ENCODE measurements at regions not wholly inside any gene's neighbourhood (a gene's known extent, or its start where the extent isn't known, plus 50 kb on each side); places are given as distances from the start of the nearest gene placed in this dataset.
"Not testable (repeated sequence)": the region's sequence is repeated elsewhere in the genome, so short reads cannot be mapped to it uniquely, and the experiment has no call there.

- H3K27ac ChIP-seq, result no peak overlapping the region
- no peaks in the 10 kb centered on the region for H3K36me3 ChIP-seq
- H3K4me1 ChIP-seq (ENCODE audit: insufficient read depth), result no peaks in the 10 kb centered on the region
- H3K27me3 ChIP-seq, result no peaks in the 10 kb centered on the region
- TF ChIP-seq POLR2A (IDR thresholded peaks at IDR 0.05) (no peak), CTCF (IDR thresholded peaks at IDR 0.05) (no peak), EP300 (IDR thresholded peaks at IDR 0.05) (no peak)
- H3K9me3 ChIP-seq, result no peaks in the 10 kb centered on the region
- DNase-seq, result no peak
- H3K4me3 ChIP-seq, result no peak overlapping the region
- intact Hi-C loops (cut with DNase I), result no loop called here
Measured at GRCh38 chr12:59396519-59396918, 199.3 kb upstream of the SLC16A7 start.

GRCh38 chr12:59395310-59395709 lies 200.5 kb upstream of the SLC16A7 start:
- intact Hi-C loops (cut with DNase I); H3K4me1 ChIP-seq (ENCODE audit: insufficient read depth); H3K27me3 ChIP-seq: not testable (repeated sequence)

GRCh38 chr12:59393506-59393905 lies 202.3 kb upstream of the SLC16A7 start:
- TF ChIP-seq CTCF (IDR thresholded peaks at IDR 0.05), result no peak
- TF ChIP-seq EP300 (IDR thresholded peaks at IDR 0.05), result no peak
- TF ChIP-seq POLR2A (IDR thresholded peaks at IDR 0.05), result no peak
- no peak overlapping the region for H3K4me3 ChIP-seq
- no peaks in the 10 kb centered on the region for H3K9me3 ChIP-seq
- H3K4me1 ChIP-seq (ENCODE audit: insufficient read depth), result no peaks in the 10 kb centered on the region
- no peaks in the 10 kb centered on the region for H3K36me3 ChIP-seq
- no peaks in the 10 kb centered on the region for H3K27me3 ChIP-seq
- DNase-seq, result no peak
- 70 to 81% (median 73%) methylated on average over 4 of the region's 4 CpGs for WGBS, 3 donors
- H3K27ac ChIP-seq, result no peak overlapping the region
- intact Hi-C loops (cut with DNase I), result no loop called here

More at GRCh38 chr12:59395310-59395709, 200.5 kb upstream of the SLC16A7 start:
- H3K4me3 ChIP-seq, H3K9me3 ChIP-seq, DNase-seq, H3K36me3 ChIP-seq, H3K27ac ChIP-seq: not testable (repeated sequence)

- WGBS, 3 donors, result 93 to 95% (median 94%) methylated on average over 12 to 13 of the region's 13 CpGs
- no peak overlapping the region for H3K27ac ChIP-seq
- no peak overlapping the region for H3K4me3 ChIP-seq
- DNase-seq, result no peak
- no peaks in the 10 kb centered on the region for H3K4me1 ChIP-seq (ENCODE audit: insufficient read depth)
- no peaks in the 10 kb centered on the region for H3K27me3 ChIP-seq
- no peaks in the 10 kb centered on the region for H3K36me3 ChIP-seq
- intact Hi-C loops (cut with DNase I), result no loop called here
- H3K9me3 ChIP-seq, result no peaks in the 10 kb centered on the region
- TF ChIP-seq POLR2A (IDR thresholded peaks at IDR 0.05), result no peak
- TF ChIP-seq CTCF (IDR thresholded peaks at IDR 0.05), result no peak
Measured at GRCh38 chr12:59389968-59390576, 205.8 kb upstream of the SLC16A7 start.

GRCh38 chr12:59388694-59389093 lies 207.1 kb upstream of the SLC16A7 start:
- intact Hi-C loops (cut with DNase I), result no loop called here
- DNase-seq, result no peak
- Histone ChIP-seq H3K4me3 (no peak overlapping the region), H3K4me1 (ENCODE audit: insufficient read depth) (no peaks in the 10 kb centered on the region), H3K27me3 (no peaks in the 10 kb centered on the region), H3K27ac (no peak overlapping the region), H3K36me3 (no peaks in the 10 kb centered on the region), H3K9me3 (no peaks in the 10 kb centered on the region)
- WGBS, 3 donors, result 94 to 100% (median 96%) methylated on average over 1 of the region's 1 CpG
- TF ChIP-seq EP300 (IDR thresholded peaks at IDR 0.05) (no peak), POLR2A (IDR thresholded peaks at IDR 0.05) (no peak)

Measured in ovary (tissue), 7 donors.